Fibroblast of lung (primary cell): ENCODE measurements at regions not wholly inside any gene's neighbourhood (a gene's known extent, or its start where the extent isn't known, plus 50 kb on each side); places are given as distances from the start of the nearest gene placed in this dataset.

ENCODE experiments used
- DNase-seq, 2 donors: peaks; one replicate each; pipeline versions ENCODE4 v3.0.0 to v3.0.0-alpha.2; 2010; ENCODE audit warnings: low read depth in 2 of 2
- H2AFZ ChIP-seq: 2 replicates; pipeline ENCODE4 v1.5.1; 2012; ENCODE audit warnings: low read length, control low read depth, inconsistent platforms
- H3K27ac ChIP-seq: 2 replicates; pipeline ENCODE4 v1.5.1; 2011; ENCODE audit warnings: low read length, control low read depth; ENCODE audit not compliant: insufficient read depth
- H3K27me3 ChIP-seq: 2 replicates; pipeline ENCODE4 v1.5.1; 2011; ENCODE audit warnings: mild to moderate bottlenecking, low read length; ENCODE audit not compliant: control insufficient read depth, insufficient read depth
- H3K36me3 ChIP-seq: 2 replicates; pipeline ENCODE4 v1.5.1; 2011; ENCODE audit warnings: low read length; ENCODE audit not compliant: control insufficient read depth, insufficient read depth
- H3K4me1 ChIP-seq: 2 replicates; pipeline ENCODE4 v1.5.1; 2011; ENCODE audit warnings: low read length; ENCODE audit not compliant: control insufficient read depth, insufficient read depth; ENCODE audit errors: extremely low read depth
- H3K4me2 ChIP-seq: 2 replicates; pipeline ENCODE4 v1.5.1; 2011; ENCODE audit warnings: low read length, control low read depth; ENCODE audit not compliant: insufficient read depth; ENCODE audit errors: extremely low read depth
- H3K4me3 ChIP-seq, 4 experiments: fragments of 200-600 bp in 1 of 4; sonication (generic) in 1 of 4; replicated peaks in 1 of 4; 2 replicates each; pipeline ENCODE4 v1.5.1; 2011 to 2016; ENCODE audit warnings: low read length in 4 of 4, low read depth in 3 of 4, mild to moderate bottlenecking in 3 of 4, control low read depth in 2 of 4, inconsistent platforms in 1 of 4, mixed read lengths in 1 of 4; ENCODE audit not compliant: insufficient read depth in 1 of 4; ENCODE audit errors: control extremely low read depth in 1 of 4
- H3K79me2 ChIP-seq: 2 replicates; pipeline ENCODE4 v1.5.1; 2012; ENCODE audit warnings: mild to moderate bottlenecking, low read length, inconsistent platforms; ENCODE audit not compliant: control insufficient read depth, insufficient read depth
- H3K9ac ChIP-seq: 2 replicates; pipeline ENCODE4 v1.5.1; 2011; ENCODE audit warnings: mild to moderate bottlenecking, low read length, control low read depth; ENCODE audit not compliant: insufficient read depth
- H3K9me3 ChIP-seq: 2 replicates; pipeline ENCODE4 v1.5.1; 2012; ENCODE audit warnings: low read depth, low read length; ENCODE audit not compliant: control insufficient read depth, insufficient read depth
- H4K20me1 ChIP-seq: 2 replicates; pipeline ENCODE4 v1.5.1; 2011; ENCODE audit warnings: low read length; ENCODE audit not compliant: control insufficient read depth, insufficient read depth; ENCODE audit errors: extremely low read depth
- EZH2 ChIP-seq: IDR thresholded peaks from 2 replicates; pipeline ENCODE4 v1.5.1; 2012; ENCODE audit warnings: low read length, control low read depth, mild to moderate bottlenecking; ENCODE audit errors: missing control alignments
- TF ChIP-seq, protein P1 (sequence below), 2 donors: IDR thresholded peaks in 1 of 2; conservative IDR thresholded peaks in 1 of 2; 1 replicate in 1 of 2; 2 replicates in 1 of 2; pipeline ENCODE4 v1.5.1; 2011 to 2012; ENCODE audit warnings: low read length in 2 of 2, control low read depth in 1 of 2, inconsistent platforms in 1 of 2, low read depth in 1 of 2, mild to moderate bottlenecking in 1 of 2

DNA sequence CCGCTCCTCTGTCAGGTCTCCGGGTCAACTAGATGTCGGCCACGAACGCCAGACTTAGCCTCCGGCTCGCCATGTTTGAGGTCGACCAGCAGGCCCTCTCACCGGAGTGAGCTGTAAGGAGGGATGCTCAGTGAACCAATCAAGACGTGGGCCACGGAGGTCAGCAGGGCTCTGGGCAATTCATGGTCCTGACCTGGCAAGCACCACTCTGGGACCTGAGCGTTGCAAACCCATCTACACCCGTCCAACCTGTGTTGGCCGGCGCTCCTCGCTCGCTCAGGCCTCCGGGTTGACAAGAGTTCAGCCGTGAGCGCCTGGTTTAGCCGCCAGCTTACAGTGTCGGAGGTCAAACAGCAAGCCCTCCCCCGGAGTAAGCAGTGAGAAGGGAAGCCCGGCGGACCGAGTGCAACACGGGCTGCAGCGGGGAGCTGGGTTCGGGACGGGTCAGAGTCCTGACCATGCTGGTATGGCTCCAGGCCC is 1361.9 kb downstream of the UQCRFS1 start:
- Histone ChIP-seq H3K9ac (no peak overlapping the region), H4K20me1 (no peaks in the 10 kb centered on the region), H2AFZ (no peak overlapping the region), H3K27ac (no peak overlapping the region), H3K4me1 (no peaks in the 10 kb centered on the region), H3K79me2 (no peaks in the 10 kb centered on the region), H3K36me3 (no peaks in the 10 kb centered on the region), H3K9me3 (no peaks in the 10 kb centered on the region), H3K27me3 (no peaks in the 10 kb centered on the region), H3K4me3 (no peak overlapping the region), H3K4me2 (no peak overlapping the region)
- TF ChIP-seq, protein P1, sequence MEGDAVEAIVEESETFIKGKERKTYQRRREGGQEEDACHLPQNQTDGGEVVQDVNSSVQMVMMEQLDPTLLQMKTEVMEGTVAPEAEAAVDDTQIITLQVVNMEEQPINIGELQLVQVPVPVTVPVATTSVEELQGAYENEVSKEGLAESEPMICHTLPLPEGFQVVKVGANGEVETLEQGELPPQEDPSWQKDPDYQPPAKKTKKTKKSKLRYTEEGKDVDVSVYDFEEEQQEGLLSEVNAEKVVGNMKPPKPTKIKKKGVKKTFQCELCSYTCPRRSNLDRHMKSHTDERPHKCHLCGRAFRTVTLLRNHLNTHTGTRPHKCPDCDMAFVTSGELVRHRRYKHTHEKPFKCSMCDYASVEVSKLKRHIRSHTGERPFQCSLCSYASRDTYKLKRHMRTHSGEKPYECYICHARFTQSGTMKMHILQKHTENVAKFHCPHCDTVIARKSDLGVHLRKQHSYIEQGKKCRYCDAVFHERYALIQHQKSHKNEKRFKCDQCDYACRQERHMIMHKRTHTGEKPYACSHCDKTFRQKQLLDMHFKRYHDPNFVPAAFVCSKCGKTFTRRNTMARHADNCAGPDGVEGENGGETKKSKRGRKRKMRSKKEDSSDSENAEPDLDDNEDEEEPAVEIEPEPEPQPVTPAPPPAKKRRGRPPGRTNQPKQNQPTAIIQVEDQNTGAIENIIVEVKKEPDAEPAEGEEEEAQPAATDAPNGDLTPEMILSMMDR (conservative IDR thresholded peaks at IDR 0.05 in 1 of 2, IDR thresholded peaks at IDR 0.05 in 1 of 2; ENCODE audit: low read depth in 1 of 2, low read length in 2 of 2) = no peak
- TF ChIP-seq EZH2 = no peak
- DNase-seq = no peak

DNA sequence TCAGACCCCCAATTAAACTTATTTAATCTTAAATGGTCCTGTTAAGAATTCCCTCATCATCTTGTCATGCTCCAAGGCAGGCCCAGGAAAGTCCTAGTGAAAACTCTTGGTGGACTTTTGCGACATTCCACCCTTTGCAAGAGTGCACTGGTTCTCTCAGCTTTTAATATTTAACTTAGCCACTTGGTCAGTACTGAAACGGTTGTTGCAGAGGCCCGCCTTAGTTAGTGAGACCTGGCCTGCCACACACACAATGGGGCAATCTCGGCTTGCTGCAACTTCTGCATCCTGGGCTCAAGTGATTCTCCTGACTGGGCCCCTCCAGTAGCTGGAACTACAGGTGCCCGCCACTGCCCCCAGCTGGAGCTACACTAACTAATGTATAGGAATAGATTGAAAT is 1366.0 kb downstream of the UQCRFS1 start:
- H3K27me3 ChIP-seq = no peaks in the 10 kb centered on the region
- no peaks in the 10 kb centered on the region for H3K4me1 ChIP-seq
- no peak for DNase-seq
- no peaks in the 10 kb centered on the region for H3K79me2 ChIP-seq
- H3K9ac ChIP-seq = no peak overlapping the region
- H3K4me3 ChIP-seq = no peak overlapping the region
- H3K27ac ChIP-seq = no peak overlapping the region
- H4K20me1 ChIP-seq = no peaks in the 10 kb centered on the region
- no peak overlapping the region for H2AFZ ChIP-seq
- no peak overlapping the region for H3K4me2 ChIP-seq
- TF ChIP-seq, protein P1 (conservative IDR thresholded peaks at IDR 0.05 in 1 of 2, IDR thresholded peaks at IDR 0.05 in 1 of 2; ENCODE audit: low read depth in 1 of 2, low read length in 2 of 2) = no peak
- TF ChIP-seq EZH2 = no peak
- no peaks in the 10 kb centered on the region for H3K9me3 ChIP-seq
- no peaks in the 10 kb centered on the region for H3K36me3 ChIP-seq

DNA sequence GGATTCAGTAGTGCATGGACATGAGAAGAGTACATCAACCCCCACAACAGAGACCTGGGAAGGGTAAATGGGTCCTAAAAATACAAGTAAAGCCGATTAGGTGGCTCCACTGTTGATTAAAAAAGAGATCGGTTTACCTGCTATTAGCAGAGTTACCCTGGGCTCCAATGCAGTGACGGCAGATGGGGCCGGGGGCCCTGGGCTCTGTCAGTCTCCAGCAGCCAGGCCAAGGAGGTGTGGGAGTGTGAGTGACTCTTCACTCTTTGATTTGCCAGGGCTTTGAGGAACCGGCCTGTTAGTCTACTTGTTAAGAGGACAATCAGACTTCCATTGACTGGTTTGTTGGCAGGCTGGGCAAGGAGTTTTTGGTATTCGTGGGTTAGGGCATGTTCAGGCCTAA is 1368.7 kb downstream of the UQCRFS1 start:
- Histone ChIP-seq H3K9me3 (no peaks in the 10 kb centered on the region), H3K4me3 (no peak overlapping the region), H3K79me2 (no peaks in the 10 kb centered on the region), H3K4me1 (no peaks in the 10 kb centered on the region), H3K27me3 (no peaks in the 10 kb centered on the region), H2AFZ (no peak overlapping the region), H3K4me2 (no peak overlapping the region), H3K9ac (no peak overlapping the region), H3K27ac (no peak overlapping the region), H3K36me3 (no peaks in the 10 kb centered on the region), H4K20me1 (no peaks in the 10 kb centered on the region)
- DNase-seq = no peak
- TF ChIP-seq EZH2 = no peak
- TF ChIP-seq, protein P1 (conservative IDR thresholded peaks at IDR 0.05 in 1 of 2, IDR thresholded peaks at IDR 0.05 in 1 of 2; ENCODE audit: low read depth in 1 of 2, low read length in 2 of 2) = no peak
